GM18508 (cell line): ENCODE measurements at regions not wholly inside any gene's neighbourhood (a gene's known extent, or its start where the extent isn't known, plus 50 kb on each side); places are given as distances from the start of the nearest gene placed in this dataset.
"Not testable (repeated sequence)": the region's sequence is repeated elsewhere in the genome, so short reads cannot be mapped to it uniquely, and the experiment has no call there.

ENCODE experiments used
- ATAC-seq: cut with Tn5 transposase; IDR thresholded peaks from one replicate; pipeline ENCODE4 v1.9.1; 2021; ENCODE audit warnings: moderate number of reproducible peaks; ENCODE audit not compliant: insufficient read depth, unreplicated experiment

- ATAC-seq = no peak
Measured at GRCh38 chr13:40341096-40341471, 325.4 kb downstream of the FOXO1 start.

- ATAC-seq = no peak
Measured at GRCh38 chr13:40341501-40341900, 324.9 kb downstream of the FOXO1 start.

- ATAC-seq = no peak
Measured at GRCh38 chr13:40342461-40342860, 324.0 kb downstream of the FOXO1 start.

- ATAC-seq = no peak
Measured at GRCh38 chr13:40342901-40343300, 323.5 kb downstream of the FOXO1 start.

GRCh38 chr13:40343550-40344269 lies 322.7 kb downstream of the FOXO1 start:
- no peak for ATAC-seq

GRCh38 chr13:40344270-40345148 lies 321.9 kb downstream of the FOXO1 start:
- no peak for ATAC-seq

GRCh38 chr13:40345149-40345514 lies 321.3 kb downstream of the FOXO1 start:
- no peak for ATAC-seq

GRCh38 chr13:40345654-40346372 lies 320.6 kb downstream of the FOXO1 start:
- no peak for ATAC-seq

GRCh38 chr13:40346592-40346991 lies 319.8 kb downstream of the FOXO1 start:
- ATAC-seq = no peak

- no peak for ATAC-seq
Measured at GRCh38 chr13:40348096-40348679, 318.3 kb downstream of the FOXO1 start.

GRCh38 chr13:40350283-40350992 lies 316.0 kb downstream of the FOXO1 start:
- ATAC-seq = no peak

GRCh38 chr13:40351537-40352379 lies 314.7 kb downstream of the FOXO1 start:
- no peak for ATAC-seq

GRCh38 chr13:40352380-40352778 lies 314.1 kb downstream of the FOXO1 start:
- no peak for ATAC-seq

- ATAC-seq = no peak
Measured at GRCh38 chr13:40352802-40353562, 313.5 kb downstream of the FOXO1 start.

GRCh38 chr13:40355126-40355724 lies 311.2 kb downstream of the FOXO1 start:
- ATAC-seq = no peak

GRCh38 chr13:40356011-40356410 lies 310.4 kb downstream of the FOXO1 start:
- no peak for ATAC-seq

- not testable (repeated sequence) for ATAC-seq
Measured at GRCh38 chr13:40356458-40356857, 310.0 kb downstream of the FOXO1 start.

- no peak for ATAC-seq
Measured at GRCh38 chr13:40362502-40362901, 303.9 kb downstream of the FOXO1 start.
